ENCODE measurements at regions not wholly inside any gene's neighbourhood (a gene's known extent, or its start where the extent isn't known, plus 50 kb on each side); places are given as distances from the start of the nearest gene placed in this dataset.

- Histone ChIP-seq H3K36me3 (replicated peaks in 1 of 2; ENCODE audit: control insufficient read depth in 1 of 2, insufficient read depth in 2 of 2, low read length in 1 of 2) (no peaks in the 10 kb centered on the region), H3K79me2 (ENCODE audit: insufficient read depth) (no peaks in the 10 kb centered on the region), H3K9me2 (no peaks in the 10 kb centered on the region), H3K4me3 (ENCODE audit: low read depth in 2 of 2, low read length in 1 of 2) (no peak overlapping the region), H3K9me3 (no peaks in the 10 kb centered on the region), H3K27me3 (ENCODE audit: insufficient read depth) (no peaks in the 10 kb centered on the region; the same call in 1 of the 2 replicates), H3K4me2 (no peak overlapping the region), H3K27ac (ENCODE audit: low read depth in 2 of 2, low read length in 1 of 2) (no peak overlapping the region), H2AFZ (ENCODE audit: low read depth) (no peak overlapping the region), H3K9ac (no peak overlapping the region), H4K20me1 (ENCODE audit: insufficient read depth) (no peaks in the 10 kb centered on the region), H3K4me1 (ENCODE audit: control insufficient read depth in 1 of 2, insufficient read depth in 2 of 2, low read depth in 1 of 2, low read length in 1 of 2) (no peaks in the 10 kb centered on the region), H3F3A (replicated peaks; ENCODE audit: insufficient read depth) (no peaks in the 10 kb centered on the region)
- TF ChIP-seq CTCF (IDR thresholded peaks at IDR 0.05) (no peak), YY1 (IDR thresholded peaks at IDR 0.05; ENCODE audit: low read depth) (no peak), CHD2 (IDR thresholded peaks at IDR 0.05; ENCODE audit: low read length, partially characterized antibody) (no peak), MAX (IDR thresholded peaks at IDR 0.05; ENCODE audit: low read depth) (no peak), POLR2AphosphoS5 (IDR thresholded peaks at IDR 0.05; ENCODE audit: low read depth, low read length) (no peak), GATA2 (CRISPR knock-in tag; IDR thresholded peaks at IDR 0.05) (no peak), ELF1 (IDR thresholded peaks at IDR 0.05) (no peak)
- POLR2A ChIA-PET = no interaction called here
- WGBS (ENCODE audit: low lambda C conversion rate) = 0% methylated on average over 2 of the region's 2 CpGs
- no peak for DNase-seq
- CTCF ChIA-PET = no interaction called here
Observed at GRCh38 chr4:27176881-27177280, 316.2 kb downstream of the STIM2 start.

- CTCF ChIA-PET = no interaction called here
- H3F3A ChIP-seq (replicated peaks; ENCODE audit: insufficient read depth) = no peaks in the 10 kb centered on the region
- POLR2A ChIA-PET = no interaction called here
- no peak for DNase-seq
- no peaks in the 10 kb centered on the region for H4K20me1 ChIP-seq (ENCODE audit: insufficient read depth)
- WGBS (ENCODE audit: low lambda C conversion rate) = 0% methylated on average over 2 of the region's 2 CpGs
- no peaks in the 10 kb centered on the region; the same call in 1 of the 2 replicates for H3K27me3 ChIP-seq (ENCODE audit: insufficient read depth)
- H3K79me2 ChIP-seq (ENCODE audit: insufficient read depth) = no peaks in the 10 kb centered on the region
- H2AFZ ChIP-seq (ENCODE audit: low read depth) = no peak overlapping the region
- no peak overlapping the region for H3K4me2 ChIP-seq
- no peak overlapping the region for H3K9ac ChIP-seq
- H3K27ac ChIP-seq (ENCODE audit: low read depth in 2 of 2, low read length in 1 of 2) = no peak overlapping the region
- no peak overlapping the region for H3K4me3 ChIP-seq (ENCODE audit: low read depth in 2 of 2, low read length in 1 of 2)
- H3K9me3 ChIP-seq = no peaks in the 10 kb centered on the region
- no peaks in the 10 kb centered on the region for H3K9me2 ChIP-seq
- H3K36me3 ChIP-seq (replicated peaks in 1 of 2; ENCODE audit: control insufficient read depth in 1 of 2, insufficient read depth in 2 of 2, low read length in 1 of 2) = no peaks in the 10 kb centered on the region
- H3K4me1 ChIP-seq (ENCODE audit: control insufficient read depth in 1 of 2, insufficient read depth in 2 of 2, low read depth in 1 of 2, low read length in 1 of 2) = no peaks in the 10 kb centered on the region
- no peak for TF ChIP-seq ELF1 (IDR thresholded peaks at IDR 0.05)
- TF ChIP-seq PBX3 (IDR thresholded peaks at IDR 0.05) = no peak
- no peak for TF ChIP-seq REST (IDR thresholded peaks at IDR 0.05; ENCODE audit: low read depth, low read length)
- no peak for TF ChIP-seq MEF2A (IDR thresholded peaks at IDR 0.05; ENCODE audit: borderline replicate concordance, low read depth)
- no peak for TF ChIP-seq YY1 (IDR thresholded peaks at IDR 0.05; ENCODE audit: low read depth)
- no peak for TF ChIP-seq ZBTB33 (IDR thresholded peaks at IDR 0.05; ENCODE audit: borderline replicate concordance, low read depth)
- TF ChIP-seq RFX5 (IDR thresholded peaks at IDR 0.05; ENCODE audit: low read length) = no peak
- no peak for TF ChIP-seq RAD21 (IDR thresholded peaks at IDR 0.05; ENCODE audit: low read length)
- no peak for TF ChIP-seq NFIC (IDR thresholded peaks at IDR 0.05; ENCODE audit: borderline replicate concordance)
- TF ChIP-seq TAF1 (IDR thresholded peaks at IDR 0.05; ENCODE audit: borderline replicate concordance, low read depth, low read length) = no peak
- TF ChIP-seq TCF12 (IDR thresholded peaks at IDR 0.05) = no peak
- TF ChIP-seq USF1 (IDR thresholded peaks at IDR 0.05; ENCODE audit: borderline replicate concordance, low read depth) = no peak
- TF ChIP-seq CHD2 (IDR thresholded peaks at IDR 0.05; ENCODE audit: low read length, partially characterized antibody) = no peak
- TF ChIP-seq EZH2phosphoT487 (IDR thresholded peaks at IDR 0.05; ENCODE audit: borderline replicate concordance, low read depth) = no peak
- TF ChIP-seq NRF1 (IDR thresholded peaks at IDR 0.05; ENCODE audit: low read depth, low read length) = no peak
- no peak for TF ChIP-seq RCOR1 (IDR thresholded peaks at IDR 0.05; ENCODE audit: low read length)
Observed at GRCh38 chr4:27178061-27178460, 317.4 kb downstream of the STIM2 start.

All from SK-N-SH (cell line).